Adipocyte (in vitro differentiated cells): ENCODE measurements at regions not wholly inside any gene's neighbourhood (a gene's known extent, or its start where the extent isn't known, plus 50 kb on each side); places are given as distances from the start of the nearest gene placed in this dataset.

Experiments used
- DNase-seq: peaks from one replicate; pipeline ENCODE4 v3.0.0-alpha.2; 2015; ENCODE audit warnings: low read depth
- H3K27me3 ChIP-seq: replicated peaks from 2 replicates; pipeline ENCODE4 v1.7.0; 2013; ENCODE audit warnings: mild to moderate bottlenecking, low read length, moderate library complexity; ENCODE audit not compliant: control insufficient read depth, insufficient read depth
- H3K36me3 ChIP-seq: 2 replicates; pipeline ENCODE4 v1.7.0; 2013; ENCODE audit warnings: low read length, mild to moderate bottlenecking, moderate library complexity; ENCODE audit not compliant: control insufficient read depth, insufficient read depth, severe bottlenecking
- H3K4me1 ChIP-seq: 2 replicates; pipeline ENCODE4 v1.7.0; 2013; ENCODE audit warnings: mild to moderate bottlenecking, low read length, moderate library complexity; ENCODE audit not compliant: control insufficient read depth, insufficient read depth
- H3K4me3 ChIP-seq: 2 replicates; pipeline ENCODE4 v1.7.0; 2013; ENCODE audit warnings: mild to moderate bottlenecking, low read length, moderate library complexity
- H3K9ac ChIP-seq: 2 replicates; pipeline ENCODE4 v1.7.0; 2013; ENCODE audit warnings: mild to moderate bottlenecking, low read length, moderate library complexity
- H3K9me3 ChIP-seq: 2 replicates; pipeline ENCODE4 v1.7.0; 2013; ENCODE audit warnings: mild to moderate bottlenecking, low read length, moderate library complexity; ENCODE audit not compliant: control insufficient read depth

DNA sequence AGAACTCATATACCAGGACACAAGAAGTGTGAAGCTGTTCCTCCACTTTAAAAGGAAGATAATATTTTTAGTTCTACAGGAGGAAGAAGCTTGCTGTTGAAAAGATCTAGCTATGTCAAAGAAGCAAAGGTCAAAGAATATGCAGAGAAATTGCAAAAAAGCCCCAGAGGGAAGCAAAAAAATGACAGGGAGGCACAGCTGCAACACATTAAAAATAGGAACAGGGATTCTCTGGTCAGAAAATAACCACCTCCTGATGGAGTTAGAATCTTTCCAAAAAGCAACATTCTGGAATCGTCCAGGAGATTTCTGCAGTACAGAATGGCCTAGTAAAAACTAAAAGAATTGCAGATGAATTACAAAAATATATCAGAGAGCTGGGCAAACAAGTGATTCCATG is 238.9 kb upstream of the PRMT6 start:
- H3K4me1 ChIP-seq = peaks cover 12% of the 10 kb centered on the region
- H3K9ac ChIP-seq = no peak overlapping the region
- no peak overlapping the region for H3K4me3 ChIP-seq
- peak; percentile 60 for DNase-seq
- peaks cover 3% of the 10 kb centered on the region for H3K9me3 ChIP-seq
- H3K27me3 ChIP-seq = no peaks in the 10 kb centered on the region
- H3K36me3 ChIP-seq = no peaks in the 10 kb centered on the region

DNA sequence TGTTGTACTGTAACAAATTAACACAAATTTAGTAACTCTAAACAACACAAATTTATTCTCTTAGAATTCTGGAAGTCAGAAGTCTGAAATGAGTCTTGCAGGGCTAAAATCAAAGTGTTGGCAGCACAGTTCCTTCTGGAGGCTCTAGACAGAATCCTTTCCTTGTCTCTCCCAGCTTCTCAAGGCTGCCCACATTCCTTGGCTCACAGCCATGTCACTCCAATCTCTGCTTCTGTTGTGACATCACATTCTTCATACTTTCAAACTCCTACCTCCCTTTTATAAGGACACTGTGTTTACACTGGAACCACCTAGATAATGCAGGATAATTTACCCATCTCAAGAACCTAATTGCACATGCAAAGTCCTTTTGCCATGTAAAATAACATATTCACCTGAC is 225.0 kb upstream of the PRMT6 start:
- Histone ChIP-seq H3K9ac (no peak overlapping the region), H3K9me3 (peaks cover 5% of the 10 kb centered on the region), H3K27me3 (no peaks in the 10 kb centered on the region), H3K4me3 (no peak overlapping the region), H3K4me1 (no peaks in the 10 kb centered on the region), H3K36me3 (no peaks in the 10 kb centered on the region)
- peak; percentile 35 for DNase-seq

DNA sequence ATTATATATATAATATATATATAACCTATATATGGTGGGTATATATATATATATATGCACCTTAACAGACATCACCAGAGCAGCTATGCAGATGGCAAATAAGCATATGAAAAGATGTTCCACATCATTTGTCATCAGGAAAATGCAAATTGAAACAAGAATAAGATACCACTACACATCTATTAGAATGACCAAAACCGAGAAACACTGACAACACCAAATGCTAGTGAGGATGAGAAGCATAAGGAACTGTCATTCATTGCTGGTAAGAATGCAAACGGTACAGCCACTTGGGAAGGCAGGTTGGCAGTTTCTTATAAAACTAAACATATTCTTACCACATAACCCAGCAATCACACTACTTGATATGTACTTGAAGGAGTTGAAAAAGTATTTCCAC is 219.8 kb upstream of the PRMT6 start:
- Histone ChIP-seq H3K36me3 (no peaks in the 10 kb centered on the region), H3K9me3 (no peaks in the 10 kb centered on the region), H3K4me3 (no peak overlapping the region), H3K9ac (no peak overlapping the region), H3K27me3 (no peaks in the 10 kb centered on the region), H3K4me1 (no peaks in the 10 kb centered on the region)
- DNase-seq = no peak

DNA sequence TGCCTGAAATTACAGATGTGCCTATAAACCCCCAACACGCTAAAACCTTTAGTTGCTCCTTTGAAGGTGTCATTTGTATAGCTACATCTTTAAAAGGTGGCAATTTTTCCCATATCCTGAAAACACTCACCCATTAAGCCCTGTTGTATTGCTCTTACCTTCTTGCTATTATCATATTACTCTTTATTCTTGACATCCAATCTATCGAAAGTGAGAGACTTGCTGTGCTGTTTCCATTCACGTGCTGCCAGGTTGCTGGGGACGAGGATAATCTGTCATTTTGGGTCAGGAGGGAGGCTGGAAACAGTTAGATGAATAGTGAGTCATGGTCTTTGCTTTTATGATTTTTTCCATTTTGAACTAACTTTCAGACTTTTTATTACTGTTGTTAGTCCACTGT is 213.0 kb upstream of the PRMT6 start:
- no peak for DNase-seq
- H3K27me3 ChIP-seq = no peaks in the 10 kb centered on the region
- no peaks in the 10 kb centered on the region for H3K4me1 ChIP-seq
- H3K9me3 ChIP-seq = no peaks in the 10 kb centered on the region
- H3K9ac ChIP-seq = no peak overlapping the region
- no peaks in the 10 kb centered on the region for H3K36me3 ChIP-seq
- no peak overlapping the region for H3K4me3 ChIP-seq

DNA sequence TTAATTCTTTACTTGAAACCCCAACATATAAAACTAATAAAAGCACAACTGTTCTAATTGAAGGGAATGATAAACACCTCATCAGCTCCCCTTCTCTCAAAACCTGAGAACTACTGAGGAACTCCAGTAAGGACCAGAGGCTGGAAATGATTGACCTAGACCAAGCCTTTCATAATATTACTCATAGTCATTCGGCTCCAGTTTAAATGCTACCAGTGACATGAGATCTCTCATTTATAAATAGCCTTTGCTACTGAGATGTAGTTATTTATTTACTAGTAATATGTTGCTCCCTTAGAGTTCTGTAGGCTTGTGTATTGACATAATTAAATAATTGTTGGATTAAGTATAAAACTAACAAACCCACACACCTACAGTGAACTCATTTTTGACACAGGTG is 209.8 kb upstream of the PRMT6 start:
- no peak for DNase-seq
- H3K27me3 ChIP-seq = no peaks in the 10 kb centered on the region
- H3K9me3 ChIP-seq = no peaks in the 10 kb centered on the region
- no peaks in the 10 kb centered on the region for H3K36me3 ChIP-seq
- no peaks in the 10 kb centered on the region for H3K4me1 ChIP-seq
- H3K9ac ChIP-seq = no peak overlapping the region
- no peak overlapping the region for H3K4me3 ChIP-seq

DNA sequence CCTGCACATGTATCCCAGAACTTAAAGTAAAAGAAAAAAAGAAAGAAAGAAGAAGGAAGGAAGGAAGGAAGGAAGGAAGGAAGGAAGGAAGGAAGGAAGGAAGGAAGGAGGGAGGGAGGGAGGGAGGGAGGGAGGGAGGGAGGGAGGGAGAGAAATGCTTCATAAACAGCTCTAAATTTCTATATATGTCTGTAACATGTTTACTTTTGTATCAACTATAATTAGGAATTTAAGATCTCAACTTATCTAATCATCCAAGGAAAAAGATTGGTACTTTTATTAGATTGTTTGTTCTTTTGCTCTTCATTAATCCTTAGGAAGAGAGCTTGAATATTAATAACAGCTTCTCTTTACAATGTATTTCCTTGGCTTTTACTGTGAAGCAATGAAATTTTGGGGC is 195.4 kb upstream of the PRMT6 start:
- Histone ChIP-seq H3K9me3 (no peaks in the 10 kb centered on the region), H3K9ac (no peak overlapping the region), H3K4me1 (no peaks in the 10 kb centered on the region), H3K36me3 (no peaks in the 10 kb centered on the region), H3K4me3 (no peak overlapping the region), H3K27me3 (no peaks in the 10 kb centered on the region)
- no peak for DNase-seq

DNA sequence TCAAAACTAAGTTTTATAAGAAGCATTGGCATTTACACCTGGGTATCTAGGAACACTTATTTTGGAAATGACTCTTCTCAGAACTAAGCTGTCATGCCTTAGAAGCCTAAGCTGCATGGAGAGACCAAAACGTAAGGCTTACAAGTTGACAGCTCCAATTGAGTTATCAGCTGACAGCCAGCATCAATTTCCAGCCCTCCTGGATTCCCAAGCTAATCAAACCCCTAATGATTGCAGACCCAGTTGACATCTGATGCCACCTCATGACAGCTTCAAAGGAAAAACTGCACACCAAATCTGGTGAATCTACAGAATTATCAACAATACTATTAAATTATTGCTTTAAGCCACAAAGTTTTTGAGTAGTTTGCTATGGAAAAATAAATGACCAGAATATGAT is 187.6 kb upstream of the PRMT6 start:
- no peak overlapping the region for H3K4me3 ChIP-seq
- H3K36me3 ChIP-seq = no peaks in the 10 kb centered on the region
- no peaks in the 10 kb centered on the region for H3K27me3 ChIP-seq
- no peak overlapping the region for H3K9ac ChIP-seq
- H3K4me1 ChIP-seq = no peaks in the 10 kb centered on the region
- H3K9me3 ChIP-seq = peaks cover 24% of the 10 kb centered on the region
- no peak for DNase-seq

DNA sequence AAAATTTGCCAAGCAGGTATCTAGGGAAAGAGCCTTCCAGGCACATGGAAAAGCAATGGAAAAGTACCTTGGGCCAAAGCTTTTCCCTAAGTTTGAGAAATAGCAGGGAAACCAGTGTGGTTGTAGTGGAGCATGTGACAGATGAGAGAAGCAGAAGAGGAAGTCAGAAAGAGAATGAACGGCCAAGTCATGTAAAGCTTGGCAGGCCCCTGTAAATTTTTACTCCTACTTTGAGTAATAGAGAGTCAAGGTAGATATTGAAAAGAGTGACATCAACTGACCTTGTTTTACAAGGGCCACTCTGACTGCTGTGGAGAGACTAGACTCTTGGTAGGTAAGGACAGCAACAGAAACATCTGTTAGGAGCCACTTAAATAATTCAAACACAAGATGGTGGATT is 180.9 kb upstream of the PRMT6 start:
- Histone ChIP-seq H3K27me3 (no peaks in the 10 kb centered on the region), H3K4me1 (peaks cover 2% of the 10 kb centered on the region), H3K36me3 (no peaks in the 10 kb centered on the region), H3K9me3 (peaks cover 16% of the 10 kb centered on the region), H3K9ac (no peak overlapping the region), H3K4me3 (no peak overlapping the region)
- DNase-seq = no peak

DNA sequence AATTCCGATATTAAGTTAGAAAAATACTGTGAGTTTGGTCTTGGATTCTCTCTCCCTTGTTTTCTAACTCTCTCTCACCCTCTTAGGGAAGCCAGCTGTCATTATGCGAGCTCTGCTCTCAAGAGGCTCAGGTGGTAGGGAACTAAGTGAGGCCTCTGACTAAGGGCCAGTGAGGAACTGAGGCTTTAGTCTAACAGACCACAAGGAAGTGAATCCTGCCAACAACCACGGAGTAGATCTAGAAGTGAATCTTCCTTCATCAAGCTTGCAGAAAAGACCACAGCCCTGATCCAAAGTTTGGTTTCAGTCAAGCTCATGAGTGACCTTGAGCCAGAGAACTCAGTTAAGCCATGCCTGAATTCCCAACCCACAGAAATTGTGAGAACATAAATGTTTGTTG is 180.1 kb upstream of the PRMT6 start:
- Histone ChIP-seq H3K4me1 (peaks cover 2% of the 10 kb centered on the region), H3K27me3 (no peaks in the 10 kb centered on the region), H3K9me3 (peaks cover 11% of the 10 kb centered on the region), H3K4me3 (no peak overlapping the region), H3K9ac (no peak overlapping the region), H3K36me3 (no peaks in the 10 kb centered on the region)
- no peak for DNase-seq

DNA sequence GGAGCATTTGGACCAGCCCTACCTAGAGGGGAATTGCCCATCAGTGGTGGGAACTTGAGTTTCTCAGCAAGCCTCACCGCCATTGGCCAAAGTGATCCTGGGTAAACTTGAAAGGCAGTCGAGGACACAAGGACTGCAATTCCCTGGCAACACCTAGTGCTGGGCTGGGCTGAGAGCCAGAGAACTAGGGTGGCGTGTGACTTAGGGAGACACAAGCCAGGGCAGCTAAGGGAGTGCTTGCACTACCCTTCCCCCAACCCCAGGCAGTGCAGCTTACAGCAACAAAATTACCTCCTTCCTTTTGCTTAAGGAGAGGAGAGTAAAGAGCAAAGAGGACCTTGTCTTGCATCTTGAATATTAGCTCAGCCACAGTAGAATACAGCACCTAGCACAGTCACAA is 176.9 kb upstream of the PRMT6 start:
- DNase-seq = no peak
- H3K9ac ChIP-seq = no peak overlapping the region
- no peaks in the 10 kb centered on the region for H3K27me3 ChIP-seq
- H3K36me3 ChIP-seq = no peaks in the 10 kb centered on the region
- peaks cover 2% of the 10 kb centered on the region for H3K9me3 ChIP-seq
- H3K4me3 ChIP-seq = no peak overlapping the region
- peaks cover 2% of the 10 kb centered on the region for H3K4me1 ChIP-seq

DNA sequence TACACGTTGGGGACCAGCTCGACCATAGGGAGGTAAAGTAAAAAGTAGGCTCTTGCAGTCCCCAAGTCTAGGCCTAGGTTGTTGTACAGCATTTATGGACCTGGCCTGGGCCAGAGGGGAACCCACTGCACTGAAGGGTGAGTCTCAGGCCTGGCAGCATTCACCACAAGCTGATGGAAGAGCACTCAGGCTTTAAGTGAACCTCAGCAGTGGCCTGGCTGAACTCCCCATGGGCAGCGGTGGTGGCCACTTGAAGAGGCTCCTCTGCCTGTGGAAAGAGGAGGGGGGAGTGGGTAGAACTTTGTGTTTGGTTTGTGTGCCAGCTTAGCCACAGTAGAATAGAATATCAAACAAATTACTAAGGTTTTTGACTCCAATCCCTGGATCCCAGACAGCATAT is 176.2 kb upstream of the PRMT6 start:
- Histone ChIP-seq H3K36me3 (no peaks in the 10 kb centered on the region), H3K9me3 (peaks cover 2% of the 10 kb centered on the region), H3K27me3 (no peaks in the 10 kb centered on the region), H3K9ac (no peak overlapping the region), H3K4me3 (no peak overlapping the region), H3K4me1 (peaks cover 2% of the 10 kb centered on the region)
- DNase-seq = no peak

DNA sequence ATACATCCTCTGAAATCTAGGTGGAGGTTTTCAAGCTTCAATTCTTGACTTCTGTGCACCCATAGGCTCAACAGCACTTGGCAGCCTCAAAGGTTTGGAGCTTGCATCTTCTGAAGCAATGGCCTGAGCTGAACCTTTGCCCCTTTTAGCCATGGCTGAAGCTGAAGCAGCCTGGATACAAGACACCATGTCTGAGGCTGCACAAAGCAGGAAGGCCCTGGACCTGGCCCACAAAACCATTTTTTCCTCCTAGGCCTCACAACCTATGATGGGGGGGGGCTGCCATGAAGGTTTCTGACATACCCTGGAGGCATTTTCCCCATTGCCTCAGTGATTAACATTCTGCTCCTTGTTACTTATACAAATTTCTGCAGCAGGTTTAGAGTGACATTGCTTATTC is 173.3 kb upstream of the PRMT6 start:
- Histone ChIP-seq H3K9ac (no peak overlapping the region), H3K9me3 (peaks cover 2% of the 10 kb centered on the region), H3K4me3 (no peak overlapping the region), H3K27me3 (no peaks in the 10 kb centered on the region), H3K4me1 (peaks cover 2% of the 10 kb centered on the region), H3K36me3 (no peaks in the 10 kb centered on the region)
- no peak for DNase-seq
